HEK293 (cell line): ENCODE measurements at regions not wholly inside any gene's neighbourhood (a gene's known extent, or its start where the extent isn't known, plus 50 kb on each side); places are given as distances from the start of the nearest gene placed in this dataset.

ENCODE experiments used
- CTCF ChIP-seq: fragments of 450-650 bp; formaldehyde crosslinking; IDR thresholded peaks from 2 replicates; pipeline ENCODE4 v1.5.1; 2016; ENCODE audit warnings: missing biosample characterization, missing genetic modification characterization
- MYNN ChIP-seq: fragments of 450-650 bp; formaldehyde crosslinking; IDR thresholded peaks from 2 replicates; pipeline ENCODE4 v1.5.1; 2016; ENCODE audit warnings: missing biosample characterization, missing genetic modification characterization, borderline replicate concordance
- ZFP41 ChIP-seq: fragments of 450-650 bp; formaldehyde crosslinking; IDR thresholded peaks from 2 replicates; pipeline ENCODE4 v1.5.1; 2016; ENCODE audit warnings: missing biosample characterization, missing genetic modification characterization, borderline replicate concordance
- ZNF121 ChIP-seq: fragments of 450-650 bp; formaldehyde crosslinking; IDR thresholded peaks from 2 replicates; pipeline ENCODE4 v1.5.1; 2016; ENCODE audit warnings: missing biosample characterization, missing genetic modification characterization
- ZNF175 ChIP-seq: fragments of 450-650 bp; formaldehyde crosslinking; IDR thresholded peaks from 2 replicates; pipeline ENCODE4 v1.5.1; 2016; ENCODE audit warnings: missing biosample characterization, missing genetic modification characterization
- ZNF18 ChIP-seq: fragments of 450-650 bp; formaldehyde crosslinking; IDR thresholded peaks from 2 replicates; pipeline ENCODE4 v1.5.1; 2016; ENCODE audit warnings: missing biosample characterization, missing genetic modification characterization
- ZNF184 ChIP-seq: fragments of 450-650 bp; IDR thresholded peaks from 2 replicates; pipeline ENCODE4 v1.5.1; 2018; ENCODE audit warnings: missing biosample characterization, mild to moderate bottlenecking, missing genetic modification characterization
- ZNF292 ChIP-seq: fragments of 450-650 bp; formaldehyde crosslinking; IDR thresholded peaks from 2 replicates; pipeline ENCODE4 v1.5.1; 2016; ENCODE audit warnings: low read depth, missing biosample characterization, missing genetic modification characterization, borderline replicate concordance
- ZNF558 ChIP-seq: fragments of 450-650 bp; formaldehyde crosslinking; IDR thresholded peaks from 2 replicates; pipeline ENCODE4 v1.5.1; 2016; ENCODE audit warnings: missing biosample characterization, missing genetic modification characterization

- TF ChIP-seq CTCF (tag by site-specific recombination) (no peak), MYNN (tag by site-specific recombination) (no peak), ZNF121 (tag by site-specific recombination) (no peak), ZNF175 (tag by site-specific recombination) (no peak), ZNF18 (tag by site-specific recombination) (no peak), ZNF558 (no peak), ZNF184 (tag by site-specific recombination) (no peak), ZNF292 (no peak), ZFP41 (tag by site-specific recombination) (no peak)
Observed at GRCh38 chr11:26268980-26269660, 62.8 kb upstream of the ANO3 start.
